DOHH2 (cell line): ENCODE measurements at regions not wholly inside any gene's neighbourhood (a gene's known extent, or its start where the extent isn't known, plus 50 kb on each side); places are given as distances from the start of the nearest gene placed in this dataset.

ENCODE experiments used
- H3F3A ChIP-seq: fragments of 200-600 bp; sonication (generic), shearing (Covaris generic); 2 replicates; pipeline ENCODE4 v1.6.0; 2016; ENCODE audit warnings: antibody characterized with exemption, mild to moderate bottlenecking; ENCODE audit not compliant: control insufficient read depth, insufficient read depth
- H3K27ac ChIP-seq: fragments of 200-600 bp; sonication (generic); 2 replicates; pipeline ENCODE4 v1.5.1; 2014; ENCODE audit warnings: low read depth, mild to moderate bottlenecking, low read length, moderate library complexity
- H3K27me3 ChIP-seq: fragments of 200-600 bp; sonication (generic); 2 replicates; pipeline ENCODE4 v1.6.1; 2014; ENCODE audit warnings: mild to moderate bottlenecking, low read length, mixed read lengths; ENCODE audit not compliant: control insufficient read depth
- H3K36me3 ChIP-seq: fragments of 200-600 bp; sonication (generic); 2 replicates; pipeline ENCODE4 v1.6.1; 2014; ENCODE audit warnings: mild to moderate bottlenecking, low read length, moderate library complexity, mixed read lengths; ENCODE audit not compliant: control insufficient read depth
- H3K4me1 ChIP-seq: fragments of 200-600 bp; sonication (generic); 2 replicates; pipeline ENCODE4 v1.6.1; 2014; ENCODE audit warnings: mild to moderate bottlenecking, low read length, mixed read lengths; ENCODE audit not compliant: control insufficient read depth
- H3K4me2 ChIP-seq: fragments of 200-600 bp; sonication (generic); 2 replicates; pipeline ENCODE4 v1.6.0; 2014; ENCODE audit warnings: mild to moderate bottlenecking, low read length, moderate library complexity
- H3K4me3 ChIP-seq: fragments of 200-600 bp; sonication (generic); 2 replicates; pipeline ENCODE4 v1.5.1; 2014; ENCODE audit warnings: mild to moderate bottlenecking, low read length, mixed read lengths
- H3K79me2 ChIP-seq: fragments of 200-600 bp; sonication (generic); 2 replicates; pipeline ENCODE4 v1.6.1; 2014; ENCODE audit warnings: mild to moderate bottlenecking, low read length, mixed read lengths; ENCODE audit not compliant: control insufficient read depth
- H3K9me2 ChIP-seq: fragments of 200-600 bp; sonication (generic); replicated peaks from 2 replicates; pipeline ENCODE4 v1.6.1; 2014; ENCODE audit warnings: mild to moderate bottlenecking, low read length, mixed read lengths; ENCODE audit not compliant: control insufficient read depth
- H3K9me3 ChIP-seq: fragments of 200-600 bp; sonication (generic); 2 replicates; pipeline ENCODE4 v1.6.1; 2014; ENCODE audit warnings: antibody characterized with exemption, low read length, mixed read lengths; ENCODE audit not compliant: control insufficient read depth, insufficient read depth
- H4K20me1 ChIP-seq: fragments of 200-600 bp; sonication (generic); 2 replicates; pipeline ENCODE4 v1.6.0; 2014; ENCODE audit warnings: low read depth, mild to moderate bottlenecking, antibody characterized with exemption, low read length, moderate library complexity; ENCODE audit not compliant: control insufficient read depth, insufficient read depth
- CTCF ChIP-seq: fragments of 200-600 bp; sonication (generic); IDR thresholded peaks from one replicate; pipeline ENCODE4 v1.5.1; 2014; ENCODE audit warnings: antibody characterized with exemption, mild to moderate bottlenecking, low read depth, low read length; ENCODE audit not compliant: poor library complexity, severe bottlenecking
- EZH2phosphoT487 ChIP-seq: fragments of 200-600 bp; sonication (generic); IDR thresholded peaks from 2 replicates; pipeline ENCODE4 v1.6.1; 2017; ENCODE audit warnings: borderline replicate concordance, mild to moderate bottlenecking, antibody characterized with exemption, low read length, moderate library complexity, mixed read lengths

DNA sequence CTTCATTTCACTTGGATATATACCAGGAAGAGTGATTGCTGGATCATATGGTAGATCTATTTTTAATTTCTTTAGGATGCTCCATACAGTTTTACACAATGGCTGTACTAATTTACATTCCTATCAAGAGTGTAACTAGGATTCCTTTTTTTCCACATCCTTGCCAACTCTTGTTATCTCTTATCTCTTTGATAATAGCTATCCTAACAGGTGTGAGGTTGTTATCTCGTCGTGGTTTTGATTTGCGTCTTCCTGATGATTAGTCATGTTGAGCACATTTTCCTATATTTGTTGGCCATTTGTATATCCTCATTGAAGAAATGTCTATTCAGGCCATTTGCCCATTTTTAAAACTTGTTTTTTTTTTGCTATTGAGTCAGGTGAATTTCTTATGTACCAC lies 552.4 kb downstream of the RFPL4B start:
- Histone ChIP-seq H3K36me3 (no peaks in the 10 kb centered on the region), H3K4me1 (no peaks in the 10 kb centered on the region), H3F3A (no peaks in the 10 kb centered on the region), H3K4me2 (no peak overlapping the region), H4K20me1 (no peaks in the 10 kb centered on the region), H3K4me3 (no peak overlapping the region), H3K27me3 (no peaks in the 10 kb centered on the region), H3K79me2 (no peaks in the 10 kb centered on the region), H3K9me3 (no peaks in the 10 kb centered on the region; the same call in 1 of the 2 replicates), H3K27ac (no peak overlapping the region), H3K9me2 (no peaks in the 10 kb centered on the region)
- TF ChIP-seq EZH2phosphoT487 = no peak
- no peak for TF ChIP-seq CTCF

- Histone ChIP-seq H3K9me3 (no peaks in the 10 kb centered on the region; the same call in 1 of the 2 replicates), H3K36me3 (no peaks in the 10 kb centered on the region), H3K4me2 (no peak overlapping the region), H3K27me3 (no peaks in the 10 kb centered on the region), H3K27ac (no peak overlapping the region), H3K9me2 (no peaks in the 10 kb centered on the region), H4K20me1 (no peaks in the 10 kb centered on the region), H3K79me2 (no peaks in the 10 kb centered on the region), H3F3A (no peaks in the 10 kb centered on the region), H3K4me1 (no peaks in the 10 kb centered on the region), H3K4me3 (no peak overlapping the region)
- TF ChIP-seq EZH2phosphoT487 (no peak), CTCF (no peak)
These were observed 556.2 kb downstream of the RFPL4B start for GRCh38 chr6:112903361-112903760.

- Histone ChIP-seq H3K27me3 (no peaks in the 10 kb centered on the region), H3K4me3 (no peak overlapping the region), H3F3A (no peaks in the 10 kb centered on the region), H3K27ac (no peak overlapping the region), H3K9me3 (no peaks in the 10 kb centered on the region), H3K9me2 (no peaks in the 10 kb centered on the region), H3K36me3 (no peaks in the 10 kb centered on the region), H3K4me1 (no peaks in the 10 kb centered on the region), H3K4me2 (no peak overlapping the region), H4K20me1 (no peaks in the 10 kb centered on the region), H3K79me2 (no peaks in the 10 kb centered on the region)
- no peak for TF ChIP-seq EZH2phosphoT487
- no peak for TF ChIP-seq CTCF
These were observed 559.6 kb downstream of the RFPL4B start for GRCh38 chr6:112906726-112907125.

DNA sequence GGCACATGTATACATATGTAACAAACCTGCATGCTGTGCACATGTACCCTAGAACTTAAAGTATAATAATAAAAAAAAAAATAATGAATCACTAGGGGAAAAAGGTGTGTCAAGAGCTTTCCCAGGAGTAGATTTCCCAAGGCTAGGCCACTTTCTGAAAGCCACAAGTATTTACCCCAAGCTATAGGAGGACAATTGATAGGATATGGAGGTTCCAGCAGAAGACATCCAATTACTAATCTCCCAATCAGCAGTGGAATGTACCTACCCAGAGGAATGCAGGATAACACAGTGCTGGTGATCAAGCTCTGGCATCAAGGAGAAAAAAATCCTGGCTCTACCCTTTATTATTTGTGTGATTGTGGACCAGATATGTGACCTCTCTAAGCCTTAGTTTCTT lies 562.7 kb downstream of the RFPL4B start:
- Histone ChIP-seq H3F3A (no peaks in the 10 kb centered on the region), H3K9me2 (no peaks in the 10 kb centered on the region), H3K9me3 (no peaks in the 10 kb centered on the region), H3K27ac (no peak overlapping the region), H3K4me3 (no peak overlapping the region), H3K79me2 (no peaks in the 10 kb centered on the region), H3K27me3 (no peaks in the 10 kb centered on the region), H3K4me1 (no peaks in the 10 kb centered on the region), H3K4me2 (no peak overlapping the region), H4K20me1 (no peaks in the 10 kb centered on the region), H3K36me3 (no peaks in the 10 kb centered on the region)
- TF ChIP-seq CTCF (no peak), EZH2phosphoT487 (no peak)
